ENCODE measurements at regions not wholly inside any gene's neighbourhood (a gene's known extent, or its start where the extent isn't known, plus 50 kb on each side); places are given as distances from the start of the nearest gene placed in this dataset.

GRCh38 chr20:52539891-52540290 lies 348.3 kb upstream of the ZFP64 start:
- DNase-seq, result no peak

GRCh38 chr20:52536841-52537400 lies 345.3 kb upstream of the ZFP64 start:
- no peak for DNase-seq

DNA sequence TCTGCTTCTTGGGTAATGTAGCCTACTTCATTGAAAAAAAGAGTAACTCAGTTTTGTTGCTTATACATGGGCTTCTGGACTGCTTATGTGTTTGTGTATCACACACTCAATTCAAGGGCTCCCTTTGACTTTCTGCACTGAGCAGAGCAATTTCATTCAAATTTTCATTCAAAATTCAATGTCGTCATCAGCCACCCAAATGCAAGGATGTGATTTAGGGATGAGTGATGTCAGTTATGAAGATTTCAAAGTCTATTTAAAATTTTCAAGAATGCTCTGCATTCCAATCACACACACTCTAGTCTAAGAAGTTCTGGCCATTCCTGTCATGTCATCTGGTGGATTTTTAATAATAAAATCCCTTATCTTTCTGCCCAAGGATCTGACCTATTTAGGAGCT lies 344.5 kb upstream of the ZFP64 start:
- DNase-seq, result no peak

- DNase-seq, result no peak
Measured at GRCh38 chr20:52534616-52535015, 343.0 kb upstream of the ZFP64 start.

- DNase-seq, result no peak
Measured at GRCh38 chr20:52533401-52533800, 341.8 kb upstream of the ZFP64 start.

- no peak for DNase-seq
Measured at GRCh38 chr20:52532674-52533073, 341.1 kb upstream of the ZFP64 start.

- no peak for DNase-seq
Measured at GRCh38 chr20:52530571-52530970, 339.0 kb upstream of the ZFP64 start.

GRCh38 chr20:52529826-52530225 lies 338.2 kb upstream of the ZFP64 start:
- DNase-seq, result no peak

DNA sequence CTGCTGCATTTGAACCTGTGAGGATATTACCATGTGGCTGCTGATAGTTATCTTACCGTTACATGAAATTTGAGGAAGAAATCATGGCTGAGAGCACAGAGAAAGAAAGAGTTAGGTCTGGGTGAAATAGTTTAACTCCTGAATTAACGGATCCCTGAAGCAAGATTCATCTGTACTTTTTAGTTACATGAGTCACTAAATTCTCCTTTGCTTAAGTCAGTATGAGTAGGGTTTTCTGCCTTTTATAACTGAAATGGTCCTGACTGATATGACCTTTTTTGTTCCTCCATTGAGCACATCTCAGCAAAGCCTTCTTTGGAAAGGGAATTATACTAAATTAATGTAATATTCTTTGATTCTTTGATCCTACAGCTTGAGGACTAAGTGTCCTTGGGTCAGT lies 333.3 kb upstream of the ZFP64 start:
- no peak for DNase-seq

DNA sequence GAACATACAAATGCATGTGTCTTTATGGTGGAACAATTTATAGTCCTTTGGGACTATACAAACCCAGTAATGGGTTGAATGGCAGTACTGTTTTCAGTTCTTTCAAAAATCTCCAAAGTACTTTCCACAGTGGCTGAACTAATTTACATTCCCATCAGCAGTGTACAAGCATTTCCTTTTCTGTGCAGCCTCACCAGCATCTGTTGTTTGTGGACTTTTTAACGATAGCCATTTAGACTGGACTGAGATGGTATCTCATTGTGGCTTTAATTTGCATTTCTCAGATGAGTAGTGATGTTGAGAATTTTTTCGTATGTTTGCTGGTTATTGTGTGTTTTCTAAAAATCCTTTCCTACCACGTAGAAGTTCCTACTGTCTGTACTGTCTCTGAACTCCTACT lies 327.2 kb upstream of the ZFP64 start:
- no peak for DNase-seq

DNA sequence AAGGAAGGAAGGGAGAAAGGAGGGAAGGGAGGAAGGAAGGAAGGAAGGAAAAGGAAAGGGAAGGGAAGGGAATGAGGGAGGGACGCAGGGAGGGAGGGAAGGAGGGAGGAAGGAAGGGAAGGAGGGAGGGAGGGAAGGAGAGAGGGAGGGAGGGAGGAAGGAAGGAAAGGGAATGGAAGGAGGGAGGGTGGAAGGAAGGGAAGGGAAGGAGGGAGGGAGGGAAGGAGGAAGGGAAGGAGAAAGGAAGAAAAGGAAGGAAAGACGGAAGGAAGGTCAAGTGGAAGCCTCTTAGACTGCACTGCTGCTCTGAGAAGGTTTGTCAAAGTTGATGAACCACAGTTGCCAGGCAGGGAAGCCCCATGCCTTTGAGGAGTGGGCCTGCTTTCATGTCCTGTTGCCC lies 324.3 kb upstream of the ZFP64 start:
- no peak for DNase-seq

DNA sequence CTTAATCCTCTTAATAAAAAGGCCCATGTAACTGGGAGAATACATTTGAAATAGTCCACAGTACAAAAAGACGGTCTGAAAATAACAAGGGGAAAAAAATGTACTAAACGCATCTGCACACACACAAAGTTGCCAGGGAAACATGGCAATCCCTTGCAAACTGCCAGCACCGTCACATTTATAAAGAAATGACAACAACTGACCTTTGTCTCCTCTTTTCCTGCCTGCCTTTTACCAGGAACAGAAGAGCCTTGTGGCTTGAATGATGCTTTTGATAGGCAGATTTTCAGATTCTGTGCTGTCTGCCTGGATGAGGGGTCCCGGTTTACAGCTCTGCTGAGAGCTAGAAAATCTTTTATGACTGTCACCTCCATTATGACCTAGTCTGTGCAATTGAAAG lies 308.6 kb upstream of the ZFP64 start:
- no peak for DNase-seq

- no peak for DNase-seq
Measured at GRCh38 chr20:52497731-52498130, 306.2 kb upstream of the ZFP64 start.

GRCh38 chr20:52496191-52496590 lies 304.6 kb upstream of the ZFP64 start:
- DNase-seq, result no peak

- no peak for DNase-seq
Measured at GRCh38 chr20:52494244-52494643, 302.7 kb upstream of the ZFP64 start.

DNA sequence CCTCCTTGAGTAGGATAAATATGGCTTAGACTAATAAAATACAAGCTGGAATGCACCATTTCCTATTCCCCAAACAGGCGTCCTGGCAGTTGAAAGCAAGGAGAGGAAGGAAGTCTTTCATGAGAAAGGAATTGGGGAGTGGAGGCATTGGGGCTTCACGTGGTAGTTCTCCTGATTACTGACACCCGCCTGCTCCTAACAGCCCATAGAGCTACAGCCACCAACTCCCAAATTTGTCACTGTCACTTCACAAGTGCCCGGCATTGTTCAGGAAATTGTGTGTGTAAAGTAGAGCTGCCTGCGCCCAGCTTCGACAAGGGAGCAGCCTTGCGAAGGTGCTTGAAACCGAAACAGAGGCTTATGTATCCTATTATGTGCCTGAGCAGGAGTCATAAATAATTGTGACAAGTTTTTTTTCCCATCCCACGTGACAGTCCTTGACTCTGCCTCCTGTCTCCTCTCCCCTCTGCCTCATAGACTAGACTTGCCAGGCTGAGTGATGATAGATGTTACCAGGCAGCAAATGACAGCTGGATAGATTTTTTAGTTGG lies 301.7 kb upstream of the ZFP64 start:
- no peak for DNase-seq

GRCh38 chr20:52490711-52491430 lies 299.3 kb upstream of the ZFP64 start:
- DNase-seq, result no peak

DNA sequence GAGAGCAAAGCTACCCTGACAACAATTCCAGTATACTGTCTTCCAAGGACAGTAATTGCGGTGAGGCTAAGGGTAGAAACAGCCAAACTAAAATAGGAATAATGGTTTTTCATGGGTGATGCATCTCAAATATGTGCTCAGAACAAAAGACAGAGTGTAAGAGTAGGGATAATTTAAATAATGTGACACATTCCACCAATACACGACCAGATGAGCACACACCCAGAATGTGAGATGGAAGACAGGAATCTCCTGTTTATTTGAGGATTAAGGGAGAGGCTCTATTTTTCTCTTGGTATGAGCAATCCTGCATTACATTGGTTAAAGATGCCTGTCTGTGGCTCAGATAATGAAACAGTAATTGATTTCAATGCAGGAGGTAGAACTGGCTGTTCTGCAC lies 292.9 kb upstream of the ZFP64 start:
- DNase-seq, result no peak

DNA sequence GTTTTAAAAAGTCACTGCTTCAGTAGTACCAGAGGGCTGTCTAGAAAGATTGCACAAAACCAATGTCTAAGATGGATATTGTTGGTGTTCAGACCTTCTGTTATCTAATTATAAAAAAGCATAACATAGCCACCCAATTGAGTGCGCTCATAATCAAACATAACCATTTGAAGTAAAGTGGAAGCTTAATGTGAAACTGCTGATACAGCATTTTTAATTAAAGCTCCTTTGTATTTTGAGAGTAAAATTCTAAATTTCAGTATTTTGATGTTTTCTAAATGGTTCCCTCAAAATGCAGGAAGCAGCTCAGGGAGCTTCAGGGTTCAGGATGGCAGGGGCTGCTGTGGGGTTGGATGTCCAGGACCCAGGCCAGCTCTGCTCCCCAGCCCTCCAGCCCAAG lies 291.8 kb upstream of the ZFP64 start:
- DNase-seq, result no peak

- DNase-seq, result no peak
Measured at GRCh38 chr20:52482044-52482443, 290.5 kb upstream of the ZFP64 start.

GRCh38 chr20:52481443-52481842 lies 289.9 kb upstream of the ZFP64 start:
- no peak for DNase-seq

DNA sequence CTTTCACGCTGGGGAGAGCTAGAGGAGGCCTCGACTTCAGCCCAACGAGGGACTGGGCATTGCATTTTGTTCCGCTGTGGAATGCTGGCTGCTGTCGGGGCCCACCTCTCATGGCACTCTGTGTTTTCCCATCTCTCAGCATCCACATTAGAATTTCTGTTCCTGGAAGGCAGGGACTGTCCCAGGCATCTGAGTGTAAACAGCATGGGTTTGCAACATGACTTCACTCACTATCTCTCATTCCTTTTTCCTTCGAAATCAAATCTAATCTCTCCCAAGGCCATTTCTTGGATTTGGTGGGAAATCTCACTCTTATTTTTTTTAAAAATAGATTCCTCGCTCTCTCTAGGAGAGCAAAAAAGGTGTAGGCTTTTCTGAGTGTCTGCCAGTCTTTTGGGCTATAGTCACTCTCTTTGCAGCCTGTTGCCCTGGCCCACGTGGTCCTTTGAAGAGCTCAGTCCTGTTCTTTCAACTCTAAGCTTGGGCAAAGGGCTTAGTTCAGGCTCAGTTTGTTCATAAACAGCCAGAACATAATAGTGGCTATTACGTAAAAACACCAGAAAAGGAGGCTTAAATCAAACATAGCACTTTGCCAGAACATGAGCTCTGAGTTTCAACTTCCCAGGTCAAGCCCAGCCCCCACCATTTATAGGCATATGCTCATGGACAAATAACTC lies 284.6 kb upstream of the ZFP64 start:
- no peak for DNase-seq

DNA sequence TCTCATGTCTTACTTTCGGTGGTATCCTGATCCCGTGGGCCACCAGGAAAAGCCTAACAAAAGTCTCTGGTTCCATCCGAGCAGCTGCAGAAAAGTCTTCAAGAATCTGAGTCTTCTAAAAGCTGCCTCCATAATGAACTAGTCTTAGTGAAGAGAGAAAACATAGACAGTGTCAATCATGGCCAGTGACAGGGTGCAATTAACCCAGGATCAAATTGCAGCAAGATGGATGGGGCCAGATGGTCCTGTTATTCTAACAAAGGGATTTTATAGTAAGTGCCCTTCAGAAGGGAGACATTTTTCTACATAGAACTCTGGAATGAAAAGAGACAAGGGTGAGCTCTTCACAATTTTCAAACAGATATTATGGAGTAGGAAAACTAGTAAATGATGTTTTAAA lies 281.6 kb upstream of the ZFP64 start:
- no peak for DNase-seq

- DNase-seq, result no peak
Measured at GRCh38 chr20:52470561-52470960, 279.0 kb upstream of the ZFP64 start.
